HG02763 (cell line): ENCODE measurements at regions not wholly inside any gene's neighbourhood (a gene's known extent, or its start where the extent isn't known, plus 50 kb on each side); places are given as distances from the start of the nearest gene placed in this dataset.
"Not testable (repeated sequence)": the region's sequence is repeated elsewhere in the genome, so short reads cannot be mapped to it uniquely, and the experiment has no call there.

Experiments used
- ATAC-seq: cut with Tn5 transposase; IDR thresholded peaks from one replicate; pipeline ENCODE4 v1.9.1; 2021; ENCODE audit warnings: mild to moderate bottlenecking, moderate library complexity; ENCODE audit not compliant: unreplicated experiment

GRCh38 chr1:96521010-96521409, 200.6 kb upstream of the PTBP2 start:
- no peak for ATAC-seq

GRCh38 chr1:96521994-96522760, 199.4 kb upstream of the PTBP2 start:
- no peak for ATAC-seq

GRCh38 chr1:96522927-96523326, 198.7 kb upstream of the PTBP2 start:
- no peak for ATAC-seq

GRCh38 chr1:96524100-96524499, 197.5 kb upstream of the PTBP2 start:
- ATAC-seq: no peak

- ATAC-seq: no peak
Measured at GRCh38 chr1:96525657-96526557, 195.7 kb upstream of the PTBP2 start.

- ATAC-seq: not testable (repeated sequence)
Measured at GRCh38 chr1:96528672-96529071, 192.9 kb upstream of the PTBP2 start.

- no peak for ATAC-seq
Measured at GRCh38 chr1:96533820-96534219, 187.8 kb upstream of the PTBP2 start.

GRCh38 chr1:96536581-96536980, 185.0 kb upstream of the PTBP2 start:
- ATAC-seq: no peak

GRCh38 chr1:96538111-96538641, 183.4 kb upstream of the PTBP2 start:
- no peak for ATAC-seq

GRCh38 chr1:96538883-96539282, 182.7 kb upstream of the PTBP2 start:
- no peak for ATAC-seq

GRCh38 chr1:96541491-96541890, 180.1 kb upstream of the PTBP2 start:
- no peak for ATAC-seq

- no peak for ATAC-seq
Measured at GRCh38 chr1:96544051-96544830, 177.3 kb upstream of the PTBP2 start.

GRCh38 chr1:96544831-96545221, 176.8 kb upstream of the PTBP2 start:
- ATAC-seq: no peak

- ATAC-seq: no peak
Measured at GRCh38 chr1:96545935-96546656, 175.5 kb upstream of the PTBP2 start.

- ATAC-seq: no peak
Measured at GRCh38 chr1:96550061-96550460, 171.5 kb upstream of the PTBP2 start.

GRCh38 chr1:96552451-96552850, 169.1 kb upstream of the PTBP2 start:
- no peak for ATAC-seq

GRCh38 chr1:96553811-96554210, 167.8 kb upstream of the PTBP2 start:
- no peak for ATAC-seq

- ATAC-seq: no peak
Measured at GRCh38 chr1:96554364-96554763, 167.2 kb upstream of the PTBP2 start.

- ATAC-seq: no peak
Measured at GRCh38 chr1:96557336-96557735, 164.2 kb upstream of the PTBP2 start.

- no peak for ATAC-seq
Measured at GRCh38 chr1:96558635-96559034, 162.9 kb upstream of the PTBP2 start.
